ENCODE measurements at regions not wholly inside any gene's neighbourhood (a gene's known extent, or its start where the extent isn't known, plus 50 kb on each side); places are given as distances from the start of the nearest gene placed in this dataset.
A peak's percentile ranks its signal among the peaks of the same experiment; 100 is the strongest.

DNA sequence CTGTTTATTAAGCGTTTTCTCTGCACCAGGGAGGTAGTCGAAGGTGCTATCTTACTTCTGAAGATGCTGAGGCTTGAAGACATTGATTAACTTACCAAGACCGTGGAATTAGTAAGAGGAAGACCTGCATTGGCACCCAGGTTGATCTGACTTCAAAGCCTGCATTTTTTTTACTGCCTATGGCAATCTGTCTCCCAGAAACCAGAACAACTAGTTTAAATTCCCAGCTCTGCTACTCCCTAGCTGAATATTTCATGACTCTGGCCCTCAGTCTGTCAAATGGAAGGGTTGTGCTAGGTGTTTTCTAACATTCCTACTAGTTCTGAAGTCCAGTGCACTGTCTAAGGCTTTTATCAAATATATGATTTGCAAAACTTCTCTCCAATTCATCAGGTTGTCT lies 52.0 kb upstream of the GRAMD1B start:
- DNase-seq, result no peak

DNA sequence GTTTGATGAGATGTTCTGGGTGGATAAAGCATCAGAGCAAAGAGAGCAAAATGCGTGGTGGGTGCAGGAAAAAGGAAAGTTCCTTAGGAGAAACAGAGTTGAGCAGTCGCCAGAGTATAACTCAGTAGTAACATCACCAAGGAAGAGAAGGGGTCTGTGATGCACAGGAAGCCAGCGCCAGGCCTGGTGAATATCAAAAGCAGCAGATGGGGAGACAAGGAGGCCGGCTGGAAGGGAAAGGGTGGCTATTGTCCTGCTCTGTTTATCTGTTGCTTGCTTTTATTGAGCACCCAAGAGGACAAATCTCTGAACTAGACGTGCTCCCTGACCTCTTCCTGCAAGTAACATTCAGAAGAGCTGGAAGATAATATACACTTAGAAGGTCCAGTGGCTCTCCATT lies 52.7 kb upstream of the GRAMD1B start:
- no peak for DNase-seq

DNA sequence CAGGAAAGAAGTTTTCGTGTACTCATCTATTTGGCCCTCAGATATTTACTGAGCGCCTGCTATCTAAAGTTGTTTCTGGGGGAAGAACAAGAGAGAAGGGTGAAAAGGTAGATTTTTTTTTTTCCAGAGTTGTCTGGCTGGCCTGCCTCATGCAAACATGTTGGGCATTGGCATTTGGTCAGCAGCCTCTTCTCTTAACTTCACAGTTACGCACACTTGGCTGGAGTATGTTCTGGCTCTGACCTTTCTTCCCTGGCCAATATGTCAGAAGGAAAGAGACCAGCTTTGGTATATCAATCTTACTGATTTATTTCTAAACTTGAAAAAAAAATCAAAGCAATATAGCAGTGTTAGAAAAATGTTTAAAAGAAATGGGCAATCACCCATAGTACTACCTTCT lies 54.2 kb upstream of the GRAMD1B start:
- DNase-seq, result no peak

DNA sequence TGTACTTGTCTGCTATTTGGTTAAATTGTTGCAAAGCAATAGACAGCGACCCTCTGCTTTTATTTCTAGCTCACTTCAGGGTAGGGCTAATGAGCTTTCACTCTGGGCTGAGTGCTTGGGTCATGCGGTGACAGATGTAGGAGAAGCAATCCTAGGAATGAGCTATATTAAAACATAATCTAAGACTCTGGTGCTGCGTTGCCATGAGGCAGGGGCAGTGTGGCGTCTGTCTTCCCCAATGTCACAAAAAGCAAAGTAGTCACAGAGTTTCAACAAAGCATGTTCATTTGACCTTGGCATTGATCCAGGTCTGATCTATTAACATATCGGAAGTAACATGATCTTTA lies 55.5 kb upstream of the GRAMD1B start:
- DNase-seq, result no peak

DNA sequence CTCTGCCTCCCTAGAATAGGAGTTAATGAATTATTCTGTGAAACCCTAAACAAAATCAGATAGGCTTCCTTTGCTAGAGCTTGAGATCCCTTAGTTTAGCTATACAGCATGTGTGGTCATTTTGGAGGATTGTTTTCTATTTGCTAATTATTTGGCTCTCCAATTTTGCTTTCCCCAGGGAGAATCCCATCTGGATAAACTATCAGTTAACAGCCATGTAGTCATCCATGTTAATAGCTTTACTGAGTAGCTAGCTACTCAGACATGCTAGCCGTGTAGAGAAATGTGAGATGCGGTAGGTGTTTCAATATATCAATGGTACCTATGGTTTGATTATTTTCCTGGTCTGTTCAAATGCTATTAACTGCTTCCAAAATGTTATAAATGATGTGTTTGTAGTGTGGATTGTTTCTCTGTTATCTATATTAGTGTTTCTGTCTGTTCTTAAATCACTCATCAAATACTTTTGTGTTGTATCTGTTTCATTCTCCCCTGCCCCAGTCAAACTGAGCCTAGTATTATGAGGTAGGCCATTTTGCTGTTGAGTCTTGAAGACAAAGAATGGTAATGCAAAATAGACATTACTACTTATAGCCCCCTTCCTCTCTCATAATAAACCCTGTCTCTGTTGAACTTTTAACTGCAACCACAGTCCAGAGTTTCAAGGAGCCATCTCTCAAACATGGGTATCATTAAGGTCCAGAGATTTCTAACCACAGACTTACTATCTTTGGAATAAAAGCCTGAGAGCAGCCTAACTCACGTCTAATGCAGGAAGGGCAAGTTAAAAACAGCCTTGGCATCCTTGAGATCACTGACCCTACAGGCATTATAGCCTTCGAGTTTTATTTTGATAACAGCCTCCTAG lies 56.1 kb upstream of the GRAMD1B start:
- no peak for DNase-seq

DNA sequence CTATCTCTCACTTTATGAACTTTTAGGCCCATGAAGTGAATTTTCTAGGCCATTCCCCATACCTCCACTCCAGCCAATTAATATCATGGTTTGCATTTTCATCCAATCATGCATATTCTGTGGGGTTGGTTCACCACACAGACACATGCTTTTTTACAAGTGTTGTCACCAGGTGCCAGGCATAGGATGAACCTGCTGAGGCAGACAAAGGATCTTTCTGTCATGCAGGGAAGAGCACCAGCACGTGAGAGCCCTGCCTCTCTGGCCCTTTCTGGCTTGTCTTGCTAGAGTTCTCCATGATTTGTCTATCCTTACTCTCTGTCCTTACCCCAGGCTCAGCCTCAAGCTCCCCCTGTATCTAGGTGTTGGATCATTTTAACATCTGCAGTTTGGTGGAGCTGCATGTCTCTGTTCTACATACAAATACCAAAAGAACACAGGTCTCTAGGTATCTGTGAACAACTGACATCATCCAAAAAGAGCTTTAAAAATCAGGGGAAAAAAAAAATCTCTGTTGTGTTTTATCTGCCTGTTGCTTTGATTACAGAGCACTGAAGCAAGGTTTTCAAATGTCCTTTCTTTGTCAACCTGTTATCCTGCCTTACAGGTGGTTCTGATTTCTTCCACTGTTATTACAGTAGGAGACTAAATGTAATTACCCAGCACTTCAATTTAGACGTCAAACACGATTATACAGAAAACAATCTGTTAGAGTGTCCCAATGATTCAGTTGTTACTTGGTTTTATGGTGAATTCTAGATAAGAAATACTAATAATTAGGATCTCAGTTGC lies 58.4 kb upstream of the GRAMD1B start:
- no peak for DNase-seq

DNA sequence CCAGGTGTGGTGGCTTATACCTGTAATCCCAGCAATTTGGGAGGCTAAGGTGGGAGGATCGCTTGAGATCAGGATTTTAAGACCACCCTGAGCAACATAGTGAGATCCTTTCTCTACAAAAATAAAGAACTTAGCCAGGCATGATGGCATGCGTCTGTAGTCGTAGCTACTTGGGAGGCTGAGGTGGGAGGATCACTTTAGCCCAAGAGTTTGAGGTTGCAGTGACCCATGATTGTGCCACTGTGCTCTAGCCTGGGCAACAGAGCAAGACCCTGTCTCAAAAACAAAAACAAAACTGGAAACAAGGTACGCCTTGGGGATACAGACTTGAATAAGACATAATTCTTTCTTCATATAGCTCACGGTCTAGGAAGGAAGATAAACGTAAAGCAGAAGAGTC lies 63.1 kb upstream of the GRAMD1B start:
- no peak for DNase-seq

DNA sequence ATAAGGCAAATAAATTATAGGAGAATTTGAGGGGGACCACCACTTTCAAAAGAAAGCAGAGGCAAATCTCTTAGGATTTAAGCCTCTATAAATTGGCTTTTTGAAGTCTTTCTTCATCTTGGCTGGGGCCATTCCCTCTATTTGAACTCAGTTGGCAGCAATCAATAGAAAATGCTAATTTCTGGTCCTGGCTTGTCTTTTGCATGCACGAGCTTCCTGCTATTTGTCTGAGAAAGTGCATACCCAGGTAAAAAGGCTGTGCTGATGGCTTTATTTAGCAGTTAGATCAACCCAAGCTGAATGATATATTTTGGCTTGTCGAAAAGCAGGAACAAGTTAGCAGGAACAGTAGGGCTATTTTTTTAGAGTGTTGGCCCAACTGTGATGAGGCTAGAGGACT lies 64.1 kb upstream of the GRAMD1B start:
- DNase-seq, result no peak

DNA sequence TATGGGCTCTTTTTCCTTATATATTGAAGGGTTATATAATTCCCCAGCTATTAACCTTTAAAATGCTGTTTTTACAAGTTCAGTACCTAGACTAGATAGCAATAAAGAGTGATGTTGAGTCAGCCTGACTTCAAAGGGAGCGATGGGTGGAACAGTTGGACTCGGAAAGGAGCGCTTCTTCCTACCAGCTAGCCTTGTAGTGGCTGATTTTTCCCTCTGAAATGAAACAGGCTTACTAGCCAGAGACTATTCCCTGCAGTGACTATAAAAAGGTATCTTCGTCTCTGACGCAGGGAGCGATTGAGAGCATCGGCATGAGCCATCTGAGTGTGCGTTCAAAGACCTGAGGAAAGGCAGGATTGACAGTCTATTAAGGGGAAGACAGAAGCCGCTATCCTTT lies 66.0 kb upstream of the GRAMD1B start:
- no peak for DNase-seq

DNA sequence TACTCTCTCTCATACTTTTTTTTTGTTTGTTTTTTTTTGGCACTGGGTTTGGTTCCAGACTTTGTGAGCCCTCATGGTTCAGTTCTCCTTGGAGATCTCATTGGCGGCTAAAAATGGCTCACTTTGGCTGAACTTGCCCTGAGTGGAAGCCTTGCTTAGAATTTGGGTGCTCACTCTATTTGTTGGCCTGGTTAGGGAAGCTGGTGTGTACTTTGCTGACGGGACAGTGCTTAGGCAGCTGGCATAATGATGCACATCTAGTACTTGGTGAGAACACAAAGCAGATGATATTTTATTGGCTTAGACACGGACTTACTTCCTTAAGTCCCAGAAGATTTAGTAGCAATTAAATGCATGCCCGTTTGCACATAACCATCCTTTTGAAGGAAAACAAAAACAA lies 66.5 kb upstream of the GRAMD1B start:
- DNase-seq, result no peak

DNA sequence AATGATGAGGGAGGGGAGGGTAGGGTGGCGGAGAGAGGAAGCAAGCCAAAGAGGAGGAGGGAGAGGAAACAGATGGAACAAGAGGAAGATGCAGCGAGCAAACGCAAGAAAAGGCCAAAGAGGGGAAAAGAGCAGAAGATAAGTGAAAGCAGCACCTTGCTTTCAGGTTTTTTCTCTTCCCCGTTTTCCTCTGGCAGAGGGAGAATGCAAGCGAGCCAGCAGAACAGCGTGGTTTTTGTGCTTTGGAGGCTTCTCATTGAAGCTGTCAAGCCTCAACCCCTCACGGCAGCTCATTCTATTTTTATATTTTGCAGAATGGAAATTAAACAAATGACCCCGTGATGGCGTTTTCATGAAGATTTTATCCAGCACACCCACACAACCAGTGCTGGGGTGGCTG lies 67.1 kb upstream of the GRAMD1B start:
- DNase-seq, result peak in 1 of 51 donors; percentile 43

DNA sequence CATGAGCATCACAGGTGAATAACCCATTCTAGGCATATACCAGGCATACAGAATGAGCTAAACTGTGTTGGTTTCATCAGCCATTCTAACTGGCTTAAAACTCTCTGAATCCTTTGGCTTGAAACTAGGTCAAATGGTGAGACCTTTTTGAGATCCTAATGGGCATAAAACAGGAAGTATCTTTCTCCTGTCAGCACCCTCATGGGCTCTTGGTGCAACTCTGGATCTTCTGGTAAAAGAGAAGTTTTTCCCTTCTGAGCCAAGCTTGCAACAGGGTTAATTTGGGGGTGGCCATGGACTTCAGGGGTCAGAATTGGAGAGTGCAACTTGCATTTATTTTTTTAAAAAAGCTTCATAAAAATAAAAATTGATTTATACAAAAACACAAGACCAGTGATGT lies 67.9 kb upstream of the GRAMD1B start:
- DNase-seq, result no peak

DNA sequence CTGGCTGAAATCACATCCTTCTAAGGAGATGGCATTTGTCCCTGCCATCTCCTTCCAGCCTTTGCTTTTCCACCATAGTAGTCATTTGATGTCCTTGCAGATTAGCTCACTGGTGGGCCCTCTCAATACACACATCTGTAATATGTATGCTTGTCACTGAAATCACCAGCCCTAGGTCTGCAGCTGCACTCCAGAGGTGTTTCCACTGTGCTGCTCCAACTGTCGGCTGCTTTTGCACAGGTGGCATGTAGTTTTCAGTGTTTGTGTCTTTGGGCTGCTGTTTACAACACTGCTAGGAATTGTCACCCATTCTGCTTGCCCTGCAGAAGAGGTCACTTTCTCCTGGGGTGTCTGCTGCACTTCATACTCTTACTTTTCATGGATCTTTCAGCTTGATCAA lies 69.0 kb upstream of the GRAMD1B start:
- no peak for DNase-seq

DNA sequence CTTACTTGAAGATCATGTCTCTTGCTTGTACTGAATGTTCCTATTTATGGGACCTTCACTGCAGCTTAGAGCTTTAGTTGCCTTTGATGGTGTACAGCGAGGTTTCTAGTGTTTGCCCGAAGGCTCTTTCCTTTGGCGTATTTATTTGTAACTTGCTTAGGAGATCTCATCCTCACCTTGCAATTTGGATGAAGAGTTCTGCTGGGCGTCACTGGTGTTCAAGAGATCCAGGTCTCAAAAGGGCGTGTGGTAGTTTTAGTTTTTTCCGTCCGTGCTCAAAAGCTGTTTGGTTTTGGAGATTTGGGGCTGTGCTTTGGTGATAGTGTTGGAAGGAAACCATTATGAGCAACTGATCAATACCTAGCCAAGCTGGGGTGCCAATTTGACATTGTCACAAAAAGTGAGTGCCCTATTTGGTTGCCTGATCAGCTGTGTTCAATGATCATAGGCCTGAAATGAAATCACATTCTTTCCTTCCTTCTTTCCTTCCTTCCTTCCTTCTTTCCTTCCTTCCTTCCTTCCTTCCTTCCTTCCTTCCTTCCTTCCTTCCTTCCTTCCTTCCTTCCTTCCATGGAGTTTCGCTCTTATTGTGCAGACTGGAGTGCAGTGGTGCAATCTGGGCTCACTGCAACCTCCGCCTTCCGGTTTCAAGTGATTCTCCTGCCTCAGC lies 69.7 kb upstream of the GRAMD1B start:
- DNase-seq, result no peak

DNA sequence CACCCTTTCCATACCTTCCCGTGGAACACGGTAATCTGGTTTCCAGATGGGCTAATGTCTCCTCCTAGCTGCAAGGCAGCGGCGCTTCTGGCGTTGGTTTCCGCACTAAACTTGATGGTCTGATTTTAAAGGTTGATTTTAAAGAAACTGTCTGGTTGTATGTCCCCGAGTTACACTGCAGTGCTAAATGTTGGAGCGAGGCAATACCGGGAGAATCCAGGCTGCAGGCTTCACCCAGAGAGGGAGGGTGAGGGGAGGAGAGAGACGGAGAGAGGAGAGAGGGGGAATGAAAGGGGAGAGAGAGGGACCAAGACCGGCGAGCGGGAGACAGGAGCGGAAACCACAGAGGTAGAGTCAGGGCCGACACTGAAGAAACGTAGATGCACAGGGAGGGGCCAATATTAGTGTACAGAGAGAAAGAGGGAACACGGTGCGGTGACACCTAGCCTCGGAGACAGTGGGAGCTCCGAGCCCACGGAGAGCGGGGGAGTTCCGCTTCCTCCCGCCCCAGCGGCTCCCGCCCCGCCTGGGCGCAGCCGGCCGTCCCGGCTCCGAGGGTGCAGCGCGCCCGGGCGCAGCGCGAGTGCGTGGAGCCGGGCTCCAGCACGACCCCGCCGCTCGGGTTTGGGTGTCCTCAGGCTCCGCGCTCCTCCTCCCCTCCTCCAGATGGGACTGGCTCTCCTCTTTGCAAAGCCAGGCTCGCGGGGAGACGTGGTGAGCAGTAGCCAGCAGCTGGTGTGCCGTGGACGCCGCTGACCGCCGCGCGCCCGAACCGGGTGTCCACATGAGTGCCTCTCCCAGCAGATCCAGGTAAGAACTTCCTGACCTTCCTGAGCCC lies 71.9 kb upstream of the GRAMD1B start:
- peak in 14 of 51 donors; percentile 6 to 59 (median 18) for DNase-seq

DNA sequence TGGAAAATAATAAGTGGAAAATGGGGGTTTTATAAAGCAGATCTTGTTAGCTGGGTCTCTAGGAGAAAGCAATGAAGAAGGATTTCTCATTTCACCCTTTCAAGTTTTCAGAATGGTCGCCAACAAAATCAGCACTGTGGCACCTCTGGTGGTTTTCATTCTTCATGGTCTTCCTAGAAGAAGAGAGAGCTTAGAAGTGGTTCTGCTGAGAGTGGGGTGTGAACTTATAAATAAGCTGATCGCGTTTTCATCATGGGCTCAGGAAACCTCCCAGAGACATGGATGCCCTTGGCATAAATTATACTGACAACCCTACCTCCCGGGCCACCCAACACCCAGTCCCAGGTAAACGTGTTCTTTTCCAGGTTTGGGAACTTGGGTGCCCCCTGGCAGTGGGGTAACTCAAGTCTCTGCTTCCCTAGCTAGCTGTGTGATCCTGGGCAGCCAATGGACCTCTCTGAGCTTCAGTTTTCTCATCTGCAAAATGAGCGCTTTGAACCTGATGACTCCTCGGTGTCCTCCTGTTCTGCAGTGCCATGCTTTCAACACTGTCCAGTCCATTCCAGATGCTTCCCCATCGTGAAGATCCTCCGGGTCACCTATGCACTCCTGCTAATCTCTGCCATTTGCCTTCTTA lies 72.6 kb upstream of the GRAMD1B start:
- DNase-seq, result no peak

DNA sequence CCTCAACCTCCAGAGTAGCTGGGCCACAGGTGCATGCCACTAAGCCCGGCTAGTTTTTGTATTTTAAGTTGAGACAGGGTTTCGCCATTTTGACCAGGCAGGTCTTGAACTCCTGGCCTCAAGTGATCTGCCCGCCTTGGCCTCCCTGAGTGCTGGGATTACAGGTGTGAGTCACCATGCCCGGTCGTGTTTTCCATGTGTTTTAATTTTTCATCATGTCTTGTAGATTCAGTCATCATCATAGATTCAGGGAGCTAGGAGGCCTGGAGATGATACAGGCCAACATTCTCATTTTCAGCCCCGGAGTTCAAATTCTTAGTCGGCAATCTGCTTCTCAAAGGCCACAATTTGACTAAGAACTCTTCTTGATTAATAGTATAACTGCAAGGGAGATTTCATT lies 73.5 kb upstream of the GRAMD1B start:
- no peak for DNase-seq

DNA sequence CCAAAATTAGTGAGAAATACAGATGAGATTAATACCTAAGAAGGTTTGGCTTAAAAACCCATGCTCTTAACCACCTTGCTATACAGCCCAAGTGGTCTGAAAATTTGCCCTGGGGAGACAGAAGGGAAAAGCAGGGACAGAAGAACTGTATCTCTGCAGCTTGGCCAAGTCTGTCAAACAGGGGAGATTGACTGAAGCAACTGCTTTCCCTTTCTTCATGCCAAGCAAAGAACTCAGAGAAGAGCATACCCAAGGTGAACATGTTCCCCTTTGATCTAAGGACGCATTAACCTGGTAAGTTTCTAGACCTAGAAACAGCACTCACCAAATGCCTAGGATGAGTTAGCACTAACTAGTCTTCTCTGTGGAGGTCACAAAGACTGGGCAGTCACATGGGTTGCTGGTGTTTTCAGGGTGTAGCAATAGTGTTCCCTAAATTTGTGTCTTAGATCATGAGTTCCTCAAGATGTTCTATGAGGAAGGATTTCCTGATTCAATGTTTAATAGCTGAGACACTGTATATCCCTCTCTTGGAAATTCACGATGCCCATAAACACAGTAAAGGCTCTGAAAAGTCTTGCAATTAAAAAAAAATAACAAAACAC lies 75.6 kb upstream of the GRAMD1B start:
- no peak for DNase-seq

DNA sequence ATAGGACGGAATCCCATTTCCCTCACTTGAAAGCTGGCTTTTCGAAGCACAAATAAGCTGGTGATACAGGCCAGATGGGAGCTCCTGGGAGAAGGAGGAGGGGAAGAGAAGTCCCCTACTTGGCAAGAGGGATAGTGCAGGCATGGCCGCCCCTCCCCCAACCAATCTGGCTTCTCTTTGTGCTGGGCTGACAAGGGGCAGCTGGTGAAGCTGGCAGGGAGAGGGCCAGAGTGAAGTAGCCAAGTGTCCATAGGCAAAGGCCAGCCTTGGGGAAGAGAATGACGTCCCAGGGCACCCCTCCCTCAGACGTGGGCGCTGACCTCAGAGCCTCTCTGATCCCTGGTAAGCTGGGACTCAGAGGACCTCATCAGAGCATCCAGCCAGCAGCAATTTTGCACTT lies 78.7 kb upstream of the GRAMD1B start:
- peak in 39 of 51 donors; percentile 7 to 84 (median 53) for DNase-seq

DNA sequence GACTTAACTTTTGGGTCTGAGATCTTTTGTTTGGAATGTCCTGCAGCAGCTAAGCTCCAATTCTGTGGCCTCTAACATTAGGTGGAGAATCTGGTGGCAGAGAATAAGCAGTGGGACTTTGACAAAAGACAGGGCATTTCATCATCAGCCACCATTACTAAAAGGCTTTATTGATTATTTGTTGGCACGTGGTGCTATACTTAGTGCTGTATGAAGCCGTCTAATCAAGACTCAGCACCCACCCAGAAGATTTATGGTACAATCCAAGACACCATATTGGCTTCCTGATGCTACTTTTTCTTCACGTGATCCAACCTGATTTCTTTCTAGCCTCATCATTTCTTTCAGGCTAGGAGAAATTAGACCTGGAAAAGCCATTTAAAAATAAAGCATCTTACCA lies 80.7 kb upstream of the GRAMD1B start:
- no peak for DNase-seq

Data from hypothalamus (tissue), 51 donors.